ENCODE measurements at regions not wholly inside any gene's neighbourhood (a gene's known extent, or its start where the extent isn't known, plus 50 kb on each side); places are given as distances from the start of the nearest gene placed in this dataset.

DNA sequence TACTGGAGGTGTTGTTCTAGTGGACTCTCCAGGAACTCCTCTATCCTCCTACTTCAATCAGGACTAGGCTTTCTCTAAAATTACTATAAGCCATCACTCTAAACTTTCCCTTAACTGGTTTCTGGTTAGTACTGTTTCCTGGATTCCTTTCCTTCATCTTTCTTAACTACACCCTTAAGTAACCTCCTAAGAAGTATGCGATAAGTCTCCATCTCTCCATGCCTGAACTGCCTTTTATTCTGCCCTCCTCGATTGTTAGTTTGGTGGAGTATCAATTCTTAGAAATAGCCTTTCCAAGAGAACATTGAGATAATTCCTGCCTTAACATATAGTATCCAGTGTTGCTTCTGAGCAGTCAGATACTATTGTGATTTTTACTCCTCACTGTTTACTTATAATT, 162.9 kb upstream of the PDE4B start:
- TF ChIP-seq EZH2 (IDR thresholded peaks at IDR 0.05) (no peak), CTCF (IDR thresholded peaks at IDR 0.05) (no peak)

All from neural progenitor cell (in vitro differentiated cells).